HG03378 (cell line): ENCODE measurements at regions not wholly inside any gene's neighbourhood (a gene's known extent, or its start where the extent isn't known, plus 50 kb on each side); places are given as distances from the start of the nearest gene placed in this dataset.

Experiments used
- ATAC-seq: cut with Tn5 transposase; IDR thresholded peaks from one replicate; pipeline ENCODE4 v1.9.1; 2021; ENCODE audit warnings: mild to moderate bottlenecking, moderate library complexity; ENCODE audit not compliant: unreplicated experiment

- ATAC-seq, result no peak
These were observed 421.3 kb upstream of the NXPH2 start for GRCh38 chr2:139201516-139201915.

GRCh38 chr2:139196754-139197153 is 416.6 kb upstream of the NXPH2 start:
- no peak for ATAC-seq

DNA sequence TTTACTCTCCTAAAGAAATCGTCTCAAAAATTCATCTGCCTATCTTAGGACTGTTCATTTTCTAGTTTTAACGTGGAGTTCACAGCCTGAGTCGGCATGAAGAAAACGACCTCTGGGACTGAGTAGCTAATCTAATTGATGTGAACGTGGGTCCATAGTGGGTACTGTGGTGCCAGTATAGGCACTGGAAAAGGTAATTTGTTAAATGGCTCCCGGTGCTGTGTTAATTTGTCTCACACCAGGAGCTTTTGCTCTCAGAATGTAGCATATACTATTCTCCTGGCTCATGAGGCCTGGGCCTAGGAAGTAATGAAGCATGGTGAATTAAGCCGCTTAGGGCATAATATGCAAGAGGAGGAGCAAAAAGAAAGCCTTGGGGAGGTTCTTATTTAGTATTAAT is 414.4 kb upstream of the NXPH2 start:
- no peak for ATAC-seq

DNA sequence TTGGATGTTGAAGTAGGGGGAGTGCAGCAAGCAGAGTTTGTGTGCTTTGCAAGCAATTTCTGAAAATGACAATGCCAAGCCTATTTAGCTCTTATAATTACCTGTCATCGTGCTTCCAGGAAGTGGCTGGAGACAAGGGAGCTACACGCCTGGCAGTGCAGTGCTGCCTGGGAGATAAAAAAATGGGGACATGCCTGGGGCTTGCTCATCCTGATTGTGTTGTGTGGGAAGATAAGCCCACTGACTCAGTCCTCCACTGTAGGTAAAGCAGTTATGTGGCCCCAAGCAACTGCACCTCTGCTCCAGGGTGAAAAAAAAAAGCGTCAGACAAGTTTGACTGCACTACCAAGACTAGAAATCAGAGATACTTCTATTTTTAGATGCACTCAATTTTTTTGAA is 396.9 kb upstream of the NXPH2 start:
- no peak for ATAC-seq

GRCh38 chr2:139175510-139175909 is 395.3 kb upstream of the NXPH2 start:
- no peak for ATAC-seq

GRCh38 chr2:139170406-139170805 is 390.2 kb upstream of the NXPH2 start:
- ATAC-seq, result no peak

DNA sequence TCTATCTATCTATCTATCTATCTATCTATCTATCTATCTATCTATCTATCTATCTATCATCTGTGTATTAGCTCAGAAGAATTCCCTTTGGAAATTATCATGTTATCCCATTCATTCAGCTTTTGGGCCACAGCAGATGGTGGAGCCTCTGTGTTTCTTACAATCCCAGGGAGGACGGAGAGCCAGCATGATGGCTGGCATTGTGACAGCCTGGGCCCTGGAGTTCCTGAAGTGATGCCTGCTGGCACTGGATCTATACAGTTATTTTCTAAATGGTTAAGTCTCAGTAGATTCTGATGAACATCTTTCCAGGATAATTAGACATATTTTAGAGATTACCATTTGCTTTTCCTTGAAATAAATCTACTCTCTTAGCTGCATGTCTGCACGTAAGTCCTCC is 385.4 kb upstream of the NXPH2 start:
- ATAC-seq, result no peak

GRCh38 chr2:139165041-139165440 is 384.9 kb upstream of the NXPH2 start:
- ATAC-seq, result no peak

GRCh38 chr2:139162957-139163356 is 382.8 kb upstream of the NXPH2 start:
- no peak for ATAC-seq

GRCh38 chr2:139162456-139162855 is 382.3 kb upstream of the NXPH2 start:
- ATAC-seq, result no peak

GRCh38 chr2:139160836-139161235 is 380.6 kb upstream of the NXPH2 start:
- no peak for ATAC-seq

GRCh38 chr2:139159177-139159576 is 379.0 kb upstream of the NXPH2 start:
- no peak for ATAC-seq

DNA sequence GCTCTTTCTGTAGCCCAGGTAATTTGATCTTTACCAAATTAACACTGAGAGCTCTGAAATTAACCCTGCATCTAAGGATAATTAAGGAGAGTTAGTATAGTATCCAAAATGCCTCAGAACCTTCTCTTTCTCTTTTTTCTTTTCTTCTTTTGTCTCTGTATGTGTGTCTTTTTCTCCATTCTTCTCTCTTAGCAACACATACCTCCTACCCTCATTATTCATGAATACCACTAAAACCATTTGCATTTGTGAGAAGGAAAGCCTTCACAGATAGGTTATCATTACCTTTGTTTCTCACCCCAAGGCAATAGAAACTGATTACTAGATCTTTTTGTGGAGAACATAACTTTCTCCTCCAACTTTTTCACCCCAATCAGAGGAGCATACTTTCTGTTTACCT is 376.5 kb upstream of the NXPH2 start:
- ATAC-seq, result no peak

GRCh38 chr2:139155991-139156390 is 375.8 kb upstream of the NXPH2 start:
- no peak for ATAC-seq

DNA sequence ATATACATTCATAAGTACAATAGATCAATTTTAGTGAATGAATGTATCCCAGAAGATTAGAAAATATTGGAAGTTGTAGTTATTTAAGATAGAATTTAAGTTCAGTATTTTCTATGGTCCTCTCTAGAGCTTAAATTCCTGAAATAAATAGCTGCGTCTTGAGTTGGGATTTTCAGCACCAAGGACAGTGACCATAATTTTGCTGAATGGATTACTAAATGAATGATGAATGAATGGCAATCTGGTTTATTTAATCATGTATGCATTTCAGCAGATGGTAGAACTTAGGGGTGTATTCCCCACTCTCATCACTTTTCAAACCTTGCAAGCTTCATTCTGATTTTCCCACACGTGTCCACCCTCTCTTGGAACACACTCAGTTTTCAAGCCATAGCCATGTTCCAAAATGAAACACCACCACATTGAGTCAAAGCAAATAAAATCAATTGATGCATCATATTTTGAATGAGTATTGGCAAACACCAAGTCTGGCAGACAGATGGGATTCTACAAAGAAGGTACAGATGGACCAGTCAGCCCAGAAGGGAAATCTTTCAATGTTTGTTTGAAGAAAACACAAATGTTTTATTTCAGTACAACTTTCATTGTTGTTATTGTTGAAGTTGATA is 362.2 kb upstream of the NXPH2 start:
- no peak for ATAC-seq

DNA sequence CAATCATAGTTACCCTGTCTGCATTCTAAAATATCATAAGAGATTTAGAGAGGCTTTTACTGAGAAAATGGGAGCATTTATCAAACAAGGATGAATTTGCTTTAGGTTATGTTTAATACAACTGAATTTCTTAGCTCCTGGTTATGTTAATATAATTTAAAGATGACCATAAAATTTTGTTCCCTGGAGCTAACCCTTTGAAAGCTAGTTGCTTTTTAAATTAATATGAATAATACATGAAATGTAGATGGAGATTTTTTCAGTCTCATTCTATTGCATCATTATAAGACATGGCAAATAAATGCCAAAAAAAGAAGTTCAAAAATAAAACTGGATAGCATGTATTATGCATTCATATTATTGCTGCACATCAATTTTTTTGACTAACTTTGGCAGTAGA is 344.1 kb upstream of the NXPH2 start:
- ATAC-seq, result no peak

GRCh38 chr2:139123795-139124194 is 343.6 kb upstream of the NXPH2 start:
- no peak for ATAC-seq

- no peak for ATAC-seq
These were observed 342.5 kb upstream of the NXPH2 start for GRCh38 chr2:139122711-139123158.

DNA sequence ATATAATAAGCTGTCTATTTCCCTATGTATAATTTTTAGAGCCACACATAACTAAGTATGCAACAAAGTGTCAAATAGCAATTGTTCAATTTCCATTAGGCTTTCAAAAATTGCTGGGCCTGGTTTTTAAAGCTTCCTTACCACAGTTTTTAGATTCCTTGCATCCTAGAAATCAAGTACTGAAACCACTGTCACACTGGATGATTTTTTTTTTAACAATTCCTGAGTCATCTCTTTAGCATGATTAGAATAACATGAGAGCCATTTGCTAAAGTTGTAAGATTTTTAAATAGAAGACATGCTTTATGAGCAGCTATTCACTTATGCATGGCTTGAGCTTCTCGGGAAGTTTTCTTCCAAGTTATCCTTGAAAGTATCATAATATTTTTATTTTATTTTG is 319.5 kb upstream of the NXPH2 start:
- ATAC-seq, result no peak

- ATAC-seq, result no peak
These were observed 318.8 kb upstream of the NXPH2 start for GRCh38 chr2:139098961-139099360.

GRCh38 chr2:139083121-139083520 is 302.9 kb upstream of the NXPH2 start:
- ATAC-seq, result no peak

- no peak for ATAC-seq
These were observed 300.1 kb upstream of the NXPH2 start for GRCh38 chr2:139080244-139080643.

- no peak for ATAC-seq
These were observed 299.1 kb upstream of the NXPH2 start for GRCh38 chr2:139079311-139079710.
